ENCODE measurements at regions not wholly inside any gene's neighbourhood (a gene's known extent, or its start where the extent isn't known, plus 50 kb on each side); places are given as distances from the start of the nearest gene placed in this dataset.

DNA sequence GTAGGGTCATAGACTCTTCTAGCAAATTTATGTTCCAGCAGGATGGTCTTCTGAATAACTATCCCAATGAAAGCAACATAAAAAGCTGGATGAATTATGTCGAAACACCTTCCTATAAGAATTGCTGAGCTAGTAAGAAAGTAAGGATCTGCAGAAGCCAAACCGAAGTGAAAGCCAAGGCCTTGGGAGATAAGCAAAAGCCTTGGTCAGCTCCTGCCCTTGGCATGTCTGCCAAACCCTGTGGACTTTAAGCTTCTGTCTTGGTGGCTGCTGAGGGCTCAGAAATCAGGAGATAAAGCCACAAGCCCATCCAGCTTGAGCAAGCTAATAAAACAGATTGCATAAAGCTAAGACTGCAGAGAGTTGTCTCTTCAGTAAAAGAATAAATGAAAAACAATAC is 81.2 kb upstream of the KCND3 start:
- Histone ChIP-seq H3K4me2 (ENCODE audit: insufficient read depth, low read length) (no peak overlapping the region), H3K9me1 (ENCODE audit: control insufficient read depth, insufficient read depth, low read length) (no peaks in the 10 kb centered on the region), H3K27ac (ENCODE audit: extremely low read depth, low read depth, low read length) (no peak overlapping the region), H3K36me3 (ENCODE audit: control insufficient read depth, insufficient read depth, low read length) (no peaks in the 10 kb centered on the region), H2AFZ (ENCODE audit: low read depth, low read length) (no peak overlapping the region), H4K20me1 (replicated peaks; ENCODE audit: control insufficient read depth, insufficient read depth, low read length) (no peaks in the 10 kb centered on the region), H3K4me3 (no peak overlapping the region), H3K27me3 (ENCODE audit: control insufficient read depth in 2 of 2, insufficient read depth in 2 of 2, low read length in 2 of 2) (0 out of 5 replicates have a peak, but pooled peaks cover 0 to 3% of the 10 kb centered on the region in 2 experiments), H3K9me3 (replicated peaks; ENCODE audit: control insufficient read depth, insufficient read depth, low read depth, low read length) (no peaks in the 10 kb centered on the region), H3K9ac (ENCODE audit: insufficient read depth in 1 of 2, low read depth in 2 of 2, low read length in 2 of 2) (no peak overlapping the region), H3K79me2 (ENCODE audit: control insufficient read depth, insufficient read depth, low read length) (no peaks in the 10 kb centered on the region), H3K4me1 (replicated peaks in 1 of 2; ENCODE audit: control insufficient read depth in 2 of 2, insufficient read depth in 2 of 2, low read length in 2 of 2) (no peaks in the 10 kb centered on the region)
- FAIRE-seq, result no peak
- ATAC-seq, result no peak
- TF ChIP-seq ZNF316 (IDR thresholded peaks at IDR 0.05) (0 out of 2 replicates have a peak, but pooled peaks have one; percentile 12), GATA2 (CRISPR knock-in tag; IDR thresholded peaks at IDR 0.05) (no peak)
- in situ Hi-C loops (cut with MboI), result no loop called here
- 0% methylated on average over 2 of the region's 2 CpGs for WGBS (ENCODE audit: insufficient coverage, low coverage, missing lambda C conversion rate)
- ChIA-PET POLR2A (interaction anchor here (1.2 kb wide), 1 partner anchor 9 kb away, joined by 4 read pairs; no protein-coding TSS in a partner anchor), CTCF (ENCODE audit: low intra/inter-chr PET ratio) (no interaction called here)
- intact Hi-C loops (cut with micrococcal nuclease), result no loop called here
- no peak for DNase-seq (ENCODE audit: extremely low read depth in 1 of 4, low spot score in 3 of 4)
- BruUV-seq (replicated peaks), result no TSS peak

DNA sequence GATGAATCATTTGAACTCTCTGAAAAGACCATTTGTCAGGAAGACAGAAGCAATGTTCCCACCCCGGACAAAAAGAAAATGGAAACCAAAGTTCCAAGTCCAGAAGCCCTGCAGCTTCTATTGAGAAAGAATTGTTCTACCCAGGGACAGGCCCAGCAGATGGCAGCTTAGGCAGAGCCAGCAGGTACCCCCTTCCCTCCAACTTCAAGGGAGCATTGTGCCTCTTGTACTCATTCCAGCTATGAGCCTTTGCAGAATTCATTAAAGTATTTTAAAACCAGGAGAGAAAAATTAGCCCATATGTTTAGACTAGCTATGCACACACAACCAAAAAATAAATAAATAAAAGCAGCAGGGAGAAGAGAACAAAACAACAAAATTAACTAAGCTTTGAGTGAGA is 85.2 kb upstream of the KCND3 start:
- no peak overlapping the region for H3K4me3 ChIP-seq
- ATAC-seq, result no peak
- no peaks in the 10 kb centered on the region for H3K4me1 ChIP-seq (replicated peaks in 1 of 2; ENCODE audit: control insufficient read depth in 2 of 2, insufficient read depth in 2 of 2, low read length in 2 of 2)
- no peak overlapping the region for H3K9ac ChIP-seq (ENCODE audit: insufficient read depth in 1 of 2, low read depth in 2 of 2, low read length in 2 of 2)
- in situ Hi-C loops (cut with MboI), result no loop called here
- H3K4me2 ChIP-seq (ENCODE audit: insufficient read depth, low read length), result no peak overlapping the region
- POLR2A ChIA-PET, result no interaction called here
- BruUV-seq (replicated peaks), result no TSS peak
- no peaks in the 10 kb centered on the region for H3K27me3 ChIP-seq (ENCODE audit: control insufficient read depth in 2 of 2, insufficient read depth in 2 of 2, low read length in 2 of 2)
- no peaks in the 10 kb centered on the region for H3K79me2 ChIP-seq (ENCODE audit: control insufficient read depth, insufficient read depth, low read length)
- no peaks in the 10 kb centered on the region for H3K9me3 ChIP-seq (replicated peaks; ENCODE audit: control insufficient read depth, insufficient read depth, low read depth, low read length)
- no peaks in the 10 kb centered on the region for H3K36me3 ChIP-seq (ENCODE audit: control insufficient read depth, insufficient read depth, low read length)
- no peaks in the 10 kb centered on the region for H4K20me1 ChIP-seq (replicated peaks; ENCODE audit: control insufficient read depth, insufficient read depth, low read length)
- intact Hi-C loops (cut with micrococcal nuclease), result no loop called here
- no peak for FAIRE-seq
- no peak overlapping the region for H2AFZ ChIP-seq (ENCODE audit: low read depth, low read length)
- no peak for DNase-seq (ENCODE audit: extremely low read depth in 1 of 4, low spot score in 3 of 4)
- WGBS (ENCODE audit: insufficient coverage, low coverage, missing lambda C conversion rate), result 0% methylated on average over 1 of the region's 1 CpG
- H3K9me1 ChIP-seq (ENCODE audit: control insufficient read depth, insufficient read depth, low read length), result no peaks in the 10 kb centered on the region
- TF ChIP-seq, protein P1, sequence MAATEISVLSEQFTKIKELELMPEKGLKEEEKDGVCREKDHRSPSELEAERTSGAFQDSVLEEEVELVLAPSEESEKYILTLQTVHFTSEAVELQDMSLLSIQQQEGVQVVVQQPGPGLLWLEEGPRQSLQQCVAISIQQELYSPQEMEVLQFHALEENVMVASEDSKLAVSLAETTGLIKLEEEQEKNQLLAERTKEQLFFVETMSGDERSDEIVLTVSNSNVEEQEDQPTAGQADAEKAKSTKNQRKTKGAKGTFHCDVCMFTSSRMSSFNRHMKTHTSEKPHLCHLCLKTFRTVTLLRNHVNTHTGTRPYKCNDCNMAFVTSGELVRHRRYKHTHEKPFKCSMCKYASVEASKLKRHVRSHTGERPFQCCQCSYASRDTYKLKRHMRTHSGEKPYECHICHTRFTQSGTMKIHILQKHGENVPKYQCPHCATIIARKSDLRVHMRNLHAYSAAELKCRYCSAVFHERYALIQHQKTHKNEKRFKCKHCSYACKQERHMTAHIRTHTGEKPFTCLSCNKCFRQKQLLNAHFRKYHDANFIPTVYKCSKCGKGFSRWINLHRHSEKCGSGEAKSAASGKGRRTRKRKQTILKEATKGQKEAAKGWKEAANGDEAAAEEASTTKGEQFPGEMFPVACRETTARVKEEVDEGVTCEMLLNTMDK (IDR thresholded peaks at IDR 0.05; ENCODE audit: borderline replicate concordance, insufficient read depth, low read depth, low read length, poor library complexity, severe bottlenecking), result no peak
- TF ChIP-seq SREBF2 (CRISPR knock-in tag; IDR thresholded peaks at IDR 0.05), result no peak
- no peak for TF ChIP-seq NR2C1 (IDR thresholded peaks at IDR 0.05)
- no peak for TF ChIP-seq NR2C1 (tag; IDR thresholded peaks at IDR 0.05)
- no peak for TF ChIP-seq NFE2L1 (tag; IDR thresholded peaks at IDR 0.05; ENCODE audit: borderline replicate concordance, low read depth)
- TF ChIP-seq ZNF146 (CRISPR knock-in tag; IDR thresholded peaks at IDR 0.05; ENCODE audit: unreplicated experiment), result no peak
- H3K27ac ChIP-seq (ENCODE audit: extremely low read depth, low read depth, low read length), result no peak overlapping the region
- CTCF ChIA-PET (ENCODE audit: low intra/inter-chr PET ratio), result no interaction called here

Data from K562 (cell line).